ENCODE measurements at regions not wholly inside any gene's neighbourhood (a gene's known extent, or its start where the extent isn't known, plus 50 kb on each side); places are given as distances from the start of the nearest gene placed in this dataset.

- TF ChIP-seq, protein P1, sequence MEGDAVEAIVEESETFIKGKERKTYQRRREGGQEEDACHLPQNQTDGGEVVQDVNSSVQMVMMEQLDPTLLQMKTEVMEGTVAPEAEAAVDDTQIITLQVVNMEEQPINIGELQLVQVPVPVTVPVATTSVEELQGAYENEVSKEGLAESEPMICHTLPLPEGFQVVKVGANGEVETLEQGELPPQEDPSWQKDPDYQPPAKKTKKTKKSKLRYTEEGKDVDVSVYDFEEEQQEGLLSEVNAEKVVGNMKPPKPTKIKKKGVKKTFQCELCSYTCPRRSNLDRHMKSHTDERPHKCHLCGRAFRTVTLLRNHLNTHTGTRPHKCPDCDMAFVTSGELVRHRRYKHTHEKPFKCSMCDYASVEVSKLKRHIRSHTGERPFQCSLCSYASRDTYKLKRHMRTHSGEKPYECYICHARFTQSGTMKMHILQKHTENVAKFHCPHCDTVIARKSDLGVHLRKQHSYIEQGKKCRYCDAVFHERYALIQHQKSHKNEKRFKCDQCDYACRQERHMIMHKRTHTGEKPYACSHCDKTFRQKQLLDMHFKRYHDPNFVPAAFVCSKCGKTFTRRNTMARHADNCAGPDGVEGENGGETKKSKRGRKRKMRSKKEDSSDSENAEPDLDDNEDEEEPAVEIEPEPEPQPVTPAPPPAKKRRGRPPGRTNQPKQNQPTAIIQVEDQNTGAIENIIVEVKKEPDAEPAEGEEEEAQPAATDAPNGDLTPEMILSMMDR (IDR thresholded peaks at IDR 0.05) = no peak
- no peak for TF ChIP-seq POLR2AphosphoS5 (IDR thresholded peaks at IDR 0.05)
Observed at GRCh38 chr2:51368250-51368649, 336.3 kb upstream of the NRXN1 start.

All from transverse colon (tissue), 4 donors.